Tibial artery (tissue), 4 donors: ENCODE measurements at regions not wholly inside any gene's neighbourhood (a gene's known extent, or its start where the extent isn't known, plus 50 kb on each side); places are given as distances from the start of the nearest gene placed in this dataset.
"Not testable (repeated sequence)": the region's sequence is repeated elsewhere in the genome, so short reads cannot be mapped to it uniquely, and the experiment has no call there.

Experiments used
- DNase-seq, 2 donors: peaks; one replicate each; pipeline ENCODE4 v3.0.0-alpha.2; 2019
- H3K27ac ChIP-seq, 2 donors: fragments of 200-600 bp; sonication (generic) in 1 of 2; 1 replicate in 1 of 2; 2 replicates in 1 of 2; pipeline ENCODE4 v1.5.1; 2018 to 2019; ENCODE audit warnings: mild to moderate bottlenecking in 1 of 2
- H3K27me3 ChIP-seq, 2 donors: fragments of 200-600 bp; sonication (generic) in 1 of 2; one replicate each; pipeline versions ENCODE4 v1.5.1 to v1.6.0; 2016 to 2019
- H3K36me3 ChIP-seq, 3 donors: fragments of 200-600 bp; sonication (generic) in 2 of 3; one replicate each; pipeline ENCODE4 v1.5.1; 2016 to 2019; ENCODE audit warnings: mild to moderate bottlenecking in 2 of 3
- H3K4me1 ChIP-seq, 4 donors: fragments of 200-600 bp; sonication (generic) in 2 of 4; 1 replicate in 3 of 4; 2 replicates in 1 of 4; pipeline ENCODE4 v1.5.1; 2016 to 2019
- H3K4me3 ChIP-seq, 2 donors: fragments of 200-600 bp; sonication (generic) in 1 of 2; 1 replicate in 1 of 2; 2 replicates in 1 of 2; pipeline ENCODE4 v1.5.1; 2018 to 2019; ENCODE audit warnings: mild to moderate bottlenecking in 2 of 2
- H3K9me3 ChIP-seq, 3 donors: fragments of 200-600 bp; sonication (generic) in 1 of 3; one replicate each; pipeline ENCODE4 v1.5.1; 2016 to 2019
- CTCF ChIP-seq, 2 experiments: fragments of 200-600 bp in 1 of 2; fragments of 450-650 bp in 1 of 2; IDR thresholded peaks; one replicate each; pipeline ENCODE4 v1.5.1; 2017 to 2019; ENCODE audit warnings: antibody characterized with exemption in 2 of 2, mild to moderate bottlenecking in 1 of 2, moderate library complexity in 1 of 2
- intact Hi-C: fragments of 100-400 bp; cut with DNase I; formaldehyde crosslinking; loops from one replicate; pipeline ENCODE4 v1.15.0; 2023; ENCODE audit warnings: low total_unique reads

- no peak for DNase-seq
- H3K27me3 ChIP-seq: no peaks in the 10 kb centered on the region
- no peak overlapping the region for H3K27ac ChIP-seq
- no peak overlapping the region for H3K4me3 ChIP-seq
- H3K36me3 ChIP-seq: no peaks in the 10 kb centered on the region
- H3K4me1 ChIP-seq: no peaks in the 10 kb centered on the region
- H3K9me3 ChIP-seq: no peaks in the 10 kb centered on the region
- intact Hi-C loops: no loop called here
- TF ChIP-seq CTCF (IDR thresholded peaks at IDR 0.05): no peak
Measured at GRCh38 chr13:74557870-74558269, 423.7 kb upstream of the KLF12 start.

DNA sequence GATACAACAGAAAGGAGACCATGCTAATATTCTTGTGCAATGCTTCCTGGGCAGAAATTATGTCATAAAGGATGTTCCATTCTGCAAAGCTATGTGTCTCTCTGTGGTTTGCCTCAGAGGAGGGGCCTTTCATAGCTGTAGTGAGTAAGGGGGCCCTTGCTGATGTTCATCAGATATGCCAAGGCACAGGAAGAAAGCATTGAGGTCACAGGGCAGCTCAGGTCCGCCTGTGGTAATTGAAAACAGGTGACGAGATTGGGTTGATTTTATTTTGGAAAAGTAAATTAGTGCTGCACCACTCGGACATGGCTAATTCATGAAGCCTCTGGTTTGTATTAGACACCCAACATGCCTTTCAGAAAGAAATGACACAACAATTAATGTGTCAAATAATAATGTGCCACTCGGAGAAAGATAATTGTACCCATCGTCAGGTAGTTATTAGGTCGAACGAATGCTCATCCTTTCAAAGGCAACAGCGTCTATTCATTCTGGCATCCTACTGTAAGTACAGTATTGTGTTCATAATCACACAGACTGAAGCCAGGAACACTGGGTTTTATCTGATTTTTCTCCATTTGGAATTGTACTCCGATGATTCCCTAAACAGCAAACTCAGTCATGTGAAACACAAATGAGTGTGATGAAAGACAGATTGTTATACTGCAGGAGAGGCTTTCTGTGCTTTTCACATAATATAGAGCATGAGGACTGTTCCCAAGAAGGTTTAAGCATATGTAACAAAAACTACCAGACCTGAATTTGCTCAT is 421.6 kb upstream of the KLF12 start:
- Histone ChIP-seq H3K27me3 (no peaks in the 10 kb centered on the region), H3K4me3 (no peak overlapping the region), H3K36me3 (no peaks in the 10 kb centered on the region), H3K4me1 (no peaks in the 10 kb centered on the region), H3K27ac (no peak overlapping the region), H3K9me3 (no peaks in the 10 kb centered on the region)
- TF ChIP-seq CTCF (IDR thresholded peaks at IDR 0.05): no peak
- no peak for DNase-seq
- intact Hi-C loops: no loop called here

GRCh38 chr13:74555276-74555625 is 421.0 kb upstream of the KLF12 start:
- DNase-seq: no peak
- intact Hi-C loops: no loop called here
- no peak overlapping the region for H3K4me3 ChIP-seq
- no peak overlapping the region for H3K27ac ChIP-seq
- H3K9me3 ChIP-seq: no peaks in the 10 kb centered on the region
- no peaks in the 10 kb centered on the region for H3K4me1 ChIP-seq
- no peaks in the 10 kb centered on the region for H3K36me3 ChIP-seq
- H3K27me3 ChIP-seq: no peaks in the 10 kb centered on the region
- no peak for TF ChIP-seq CTCF (IDR thresholded peaks at IDR 0.05)

DNA sequence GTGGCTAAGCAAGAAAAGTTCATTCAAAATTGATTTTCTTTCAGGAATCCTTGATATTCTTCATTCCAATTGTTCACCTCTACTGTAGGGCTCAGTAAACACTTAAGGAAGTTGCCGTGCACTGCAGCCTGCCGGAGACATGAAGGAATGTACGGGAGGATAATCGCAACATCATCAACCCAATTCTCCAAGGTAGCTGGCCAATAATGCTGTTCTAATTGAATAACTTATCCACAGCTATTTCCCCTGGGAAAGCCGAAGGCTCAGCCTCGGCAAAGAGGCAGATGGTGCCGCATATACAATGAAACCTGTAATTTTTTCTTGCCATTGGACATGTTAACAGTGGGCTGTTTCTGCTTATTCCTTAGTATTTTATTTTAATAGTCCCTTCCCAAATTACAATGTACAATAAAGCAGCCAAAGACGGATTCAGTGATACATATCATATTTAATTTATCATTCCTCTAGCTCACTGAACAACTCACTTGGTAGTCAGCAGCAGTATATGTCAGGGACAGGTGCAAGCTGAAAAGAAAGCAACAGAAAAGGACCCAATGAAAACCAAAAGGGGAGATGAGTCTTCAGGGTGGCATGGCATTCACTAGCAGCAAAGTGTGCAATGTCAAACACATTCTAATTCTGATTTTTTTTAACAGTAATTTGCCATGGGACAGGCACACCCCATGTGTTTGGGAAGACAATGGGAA is 420.5 kb upstream of the KLF12 start:
- H3K9me3 ChIP-seq: no peaks in the 10 kb centered on the region
- DNase-seq: no peak
- H3K27ac ChIP-seq: no peak overlapping the region
- no peaks in the 10 kb centered on the region for H3K27me3 ChIP-seq
- intact Hi-C loops: no loop called here
- no peak for TF ChIP-seq CTCF (IDR thresholded peaks at IDR 0.05)
- H3K36me3 ChIP-seq: no peaks in the 10 kb centered on the region
- H3K4me3 ChIP-seq: no peak overlapping the region
- no peaks in the 10 kb centered on the region for H3K4me1 ChIP-seq

GRCh38 chr13:74550039-74550438 is 415.8 kb upstream of the KLF12 start:
- H3K4me1 ChIP-seq: no peaks in the 10 kb centered on the region
- no peak overlapping the region for H3K27ac ChIP-seq
- DNase-seq: no peak
- no peaks in the 10 kb centered on the region for H3K27me3 ChIP-seq
- no peaks in the 10 kb centered on the region for H3K9me3 ChIP-seq
- no peak overlapping the region for H3K4me3 ChIP-seq
- intact Hi-C loops: no loop called here
- TF ChIP-seq CTCF (IDR thresholded peaks at IDR 0.05): no peak
- no peaks in the 10 kb centered on the region for H3K36me3 ChIP-seq

DNA sequence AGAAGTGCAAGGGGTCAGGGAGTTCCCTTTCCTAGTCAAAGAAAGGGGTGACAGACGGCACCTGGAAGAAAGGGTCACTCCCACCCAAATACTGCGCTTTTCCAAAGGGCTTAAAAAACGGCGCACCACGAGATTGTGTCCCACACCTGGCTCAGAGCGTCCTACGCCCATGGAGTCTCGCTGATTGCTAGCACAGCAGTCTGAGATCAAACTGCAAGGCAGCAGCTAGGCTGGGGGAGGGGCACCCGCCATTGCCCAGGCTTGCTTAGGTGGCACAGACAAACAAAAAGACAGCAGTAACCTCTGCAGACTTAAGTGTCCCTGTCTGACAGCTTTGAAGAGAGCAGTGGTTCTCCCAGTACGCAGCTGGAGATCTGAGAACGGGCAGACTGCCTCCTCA is 402.4 kb upstream of the KLF12 start:
- H3K36me3 ChIP-seq, intact Hi-C loops, H3K4me3 ChIP-seq, H3K9me3 ChIP-seq, H3K27ac ChIP-seq, DNase-seq, H3K27me3 ChIP-seq, H3K4me1 ChIP-seq: not testable (repeated sequence)
